Effector memory CD4-positive, alpha-beta T cell (primary cell): ENCODE measurements at regions not wholly inside any gene's neighbourhood (a gene's known extent, or its start where the extent isn't known, plus 50 kb on each side); places are given as distances from the start of the nearest gene placed in this dataset.

Source experiments
- DNase-seq, 3 donors: peaks; one replicate each; pipeline ENCODE4 v3.0.0-alpha.2; 2020
- H3K27ac ChIP-seq: 2 replicates; pipeline ENCODE4 v1.7.0; 2013; ENCODE audit warnings: mild to moderate bottlenecking, low read length, moderate library complexity; ENCODE audit not compliant: insufficient read depth, poor library complexity, severe bottlenecking
- H3K27me3 ChIP-seq: replicated peaks from 2 replicates; pipeline ENCODE4 v1.7.0; 2013; ENCODE audit warnings: mild to moderate bottlenecking, low read length; ENCODE audit not compliant: insufficient read depth, control insufficient read depth, poor library complexity, severe bottlenecking
- H3K36me3 ChIP-seq: 2 replicates; pipeline ENCODE4 v1.7.0; 2013; ENCODE audit warnings: mild to moderate bottlenecking, low read length, moderate library complexity; ENCODE audit not compliant: control insufficient read depth, insufficient read depth
- H3K4me1 ChIP-seq: 2 replicates; pipeline ENCODE4 v1.7.0; 2013; ENCODE audit warnings: low read length, mild to moderate bottlenecking; ENCODE audit not compliant: control insufficient read depth, insufficient read depth, poor library complexity, severe bottlenecking
- H3K4me3 ChIP-seq: 2 replicates; pipeline ENCODE4 v1.7.0; 2013; ENCODE audit warnings: low read length, low read depth, mild to moderate bottlenecking; ENCODE audit not compliant: insufficient read depth, poor library complexity, severe bottlenecking
- H3K9me3 ChIP-seq: 2 replicates; pipeline ENCODE4 v1.7.0; 2013; ENCODE audit warnings: mild to moderate bottlenecking, low read length, moderate library complexity; ENCODE audit not compliant: control insufficient read depth

GRCh38 chr17:72420775-72421127 is 299.9 kb downstream of the SOX9 start:
- DNase-seq: no peak
- H3K9me3 ChIP-seq: peaks cover 3% of the 10 kb centered on the region
- no peak overlapping the region for H3K27ac ChIP-seq
- H3K4me3 ChIP-seq: no peak overlapping the region
- H3K4me1 ChIP-seq: no peaks in the 10 kb centered on the region
- no peaks in the 10 kb centered on the region for H3K27me3 ChIP-seq
- H3K36me3 ChIP-seq: no peaks in the 10 kb centered on the region

GRCh38 chr17:72421128-72422092 is 300.6 kb downstream of the SOX9 start:
- Histone ChIP-seq H3K27ac (no peak overlapping the region), H3K4me1 (no peaks in the 10 kb centered on the region), H3K27me3 (no peaks in the 10 kb centered on the region), H3K9me3 (peaks cover 3% of the 10 kb centered on the region), H3K4me3 (no peak overlapping the region), H3K36me3 (no peaks in the 10 kb centered on the region)
- DNase-seq: no peak

GRCh38 chr17:72422204-72422504 is 301.3 kb downstream of the SOX9 start:
- no peak overlapping the region for H3K4me3 ChIP-seq
- H3K27ac ChIP-seq: no peak overlapping the region
- H3K36me3 ChIP-seq: no peaks in the 10 kb centered on the region
- no peak for DNase-seq
- H3K9me3 ChIP-seq: peaks cover 1% of the 10 kb centered on the region
- H3K27me3 ChIP-seq: no peaks in the 10 kb centered on the region
- no peaks in the 10 kb centered on the region for H3K4me1 ChIP-seq

- no peak overlapping the region for H3K4me3 ChIP-seq
- H3K27ac ChIP-seq: no peak overlapping the region
- no peak for DNase-seq
- no peaks in the 10 kb centered on the region for H3K9me3 ChIP-seq
- no peaks in the 10 kb centered on the region for H3K36me3 ChIP-seq
- H3K27me3 ChIP-seq: no peaks in the 10 kb centered on the region
- H3K4me1 ChIP-seq: no peaks in the 10 kb centered on the region
These were observed 301.9 kb downstream of the SOX9 start for GRCh38 chr17:72422505-72423285.

GRCh38 chr17:72423286-72423589 is 302.4 kb downstream of the SOX9 start:
- Histone ChIP-seq H3K4me1 (no peaks in the 10 kb centered on the region), H3K4me3 (no peak overlapping the region), H3K9me3 (no peaks in the 10 kb centered on the region), H3K36me3 (no peaks in the 10 kb centered on the region), H3K27ac (no peak overlapping the region), H3K27me3 (no peaks in the 10 kb centered on the region)
- no peak for DNase-seq

GRCh38 chr17:72423718-72424117 is 302.9 kb downstream of the SOX9 start:
- Histone ChIP-seq H3K4me1 (no peaks in the 10 kb centered on the region), H3K36me3 (no peaks in the 10 kb centered on the region)

GRCh38 chr17:72424505-72425117 is 303.8 kb downstream of the SOX9 start:
- no peak for DNase-seq
- Histone ChIP-seq H3K36me3 (no peaks in the 10 kb centered on the region), H3K27me3 (no peaks in the 10 kb centered on the region), H3K4me3 (no peak overlapping the region), H3K4me1 (no peaks in the 10 kb centered on the region), H3K27ac (no peak overlapping the region), H3K9me3 (no peaks in the 10 kb centered on the region)

More at GRCh38 chr17:72423718-72424117, 302.9 kb downstream of the SOX9 start:
- Histone ChIP-seq H3K27me3 (no peaks in the 10 kb centered on the region), H3K27ac (no peak overlapping the region), H3K9me3 (no peaks in the 10 kb centered on the region), H3K4me3 (no peak overlapping the region)
- no peak for DNase-seq

- H3K36me3 ChIP-seq: no peaks in the 10 kb centered on the region
- no peaks in the 10 kb centered on the region for H3K9me3 ChIP-seq
- H3K4me3 ChIP-seq: no peak overlapping the region
- H3K4me1 ChIP-seq: no peaks in the 10 kb centered on the region
- DNase-seq: no peak
- no peaks in the 10 kb centered on the region for H3K27me3 ChIP-seq
- H3K27ac ChIP-seq: no peak overlapping the region
These were observed 304.4 kb downstream of the SOX9 start for GRCh38 chr17:72425133-72425793.

- Histone ChIP-seq H3K27me3 (no peaks in the 10 kb centered on the region), H3K27ac (no peak overlapping the region), H3K9me3 (no peaks in the 10 kb centered on the region), H3K4me3 (no peak overlapping the region), H3K4me1 (no peaks in the 10 kb centered on the region), H3K36me3 (no peaks in the 10 kb centered on the region)
- DNase-seq: no peak
These were observed 305.0 kb downstream of the SOX9 start for GRCh38 chr17:72425794-72426168.
